ENCODE measurements at regions not wholly inside any gene's neighbourhood (a gene's known extent, or its start where the extent isn't known, plus 50 kb on each side); places are given as distances from the start of the nearest gene placed in this dataset.
"Not testable (repeated sequence)": the region's sequence is repeated elsewhere in the genome, so short reads cannot be mapped to it uniquely, and the experiment has no call there.

GRCh38 chr15:38128341-38128781 is 124.3 kb upstream of the SPRED1 start:
- peak; percentile 82 for DNase-seq (ENCODE audit: low read depth)

- no peak for DNase-seq (ENCODE audit: low read depth)
Measured at GRCh38 chr15:38128921-38129320, 123.7 kb upstream of the SPRED1 start.

- DNase-seq (ENCODE audit: low read depth): peak; percentile 100
Measured at GRCh38 chr15:38129531-38130204, 123.0 kb upstream of the SPRED1 start.

- no peak for DNase-seq (ENCODE audit: low read depth)
Measured at GRCh38 chr15:38130205-38130567, 122.5 kb upstream of the SPRED1 start.

GRCh38 chr15:38130740-38131498 is 121.7 kb upstream of the SPRED1 start:
- DNase-seq (ENCODE audit: low read depth): peak; percentile 100

- peak; percentile 24 for DNase-seq (ENCODE audit: low read depth)
Measured at GRCh38 chr15:38134252-38134651, 118.4 kb upstream of the SPRED1 start.

- DNase-seq (ENCODE audit: low read depth): not testable (repeated sequence)
Measured at GRCh38 chr15:38142195-38142594, 110.4 kb upstream of the SPRED1 start.

- peak; percentile 57 for DNase-seq (ENCODE audit: low read depth)
Measured at GRCh38 chr15:38144921-38145320, 107.7 kb upstream of the SPRED1 start.

GRCh38 chr15:38145651-38146111 is 107.0 kb upstream of the SPRED1 start:
- no peak for DNase-seq (ENCODE audit: low read depth)

GRCh38 chr15:38147246-38147645 is 105.4 kb upstream of the SPRED1 start:
- no peak for DNase-seq (ENCODE audit: low read depth)

GRCh38 chr15:38148471-38148870 is 104.2 kb upstream of the SPRED1 start:
- peak; percentile 40 for DNase-seq (ENCODE audit: low read depth)

GRCh38 chr15:38149315-38149714 is 103.3 kb upstream of the SPRED1 start:
- no peak for DNase-seq (ENCODE audit: low read depth)

GRCh38 chr15:38150148-38150547 is 102.5 kb upstream of the SPRED1 start:
- DNase-seq (ENCODE audit: low read depth): no peak

GRCh38 chr15:38150794-38151193 is 101.8 kb upstream of the SPRED1 start:
- DNase-seq (ENCODE audit: low read depth): no peak

GRCh38 chr15:38153781-38154180 is 98.9 kb upstream of the SPRED1 start:
- no peak for DNase-seq (ENCODE audit: low read depth)

- no peak for DNase-seq (ENCODE audit: low read depth)
Measured at GRCh38 chr15:38154255-38154654, 98.4 kb upstream of the SPRED1 start.

GRCh38 chr15:38154837-38155236 is 97.8 kb upstream of the SPRED1 start:
- DNase-seq (ENCODE audit: low read depth): no peak

- DNase-seq (ENCODE audit: low read depth): no peak
Measured at GRCh38 chr15:38163658-38164057, 89.0 kb upstream of the SPRED1 start.

- DNase-seq (ENCODE audit: low read depth): no peak
Measured at GRCh38 chr15:38164061-38164460, 88.6 kb upstream of the SPRED1 start.

GRCh38 chr15:38164507-38164906 is 88.1 kb upstream of the SPRED1 start:
- DNase-seq (ENCODE audit: low read depth): no peak

GRCh38 chr15:38168467-38169070 is 84.1 kb upstream of the SPRED1 start:
- no peak for DNase-seq (ENCODE audit: low read depth)

- DNase-seq (ENCODE audit: low read depth): no peak
Measured at GRCh38 chr15:38171973-38172372, 80.7 kb upstream of the SPRED1 start.

GRCh38 chr15:38174691-38175090 is 77.9 kb upstream of the SPRED1 start:
- DNase-seq (ENCODE audit: low read depth): no peak
